ENCODE measurements at regions not wholly inside any gene's neighbourhood (a gene's known extent, or its start where the extent isn't known, plus 50 kb on each side); places are given as distances from the start of the nearest gene placed in this dataset.

GRCh38 chr3:25229586-25229985, 198.5 kb upstream of the RARB start:
- Histone ChIP-seq H2AFZ (replicated peaks; ENCODE audit: low read length, poor library complexity) (no peak overlapping the region), H2BK20ac (ENCODE audit: low read depth, low read length) (no peak overlapping the region), H2BK120ac (ENCODE audit: low read depth, low read length) (no peak overlapping the region), H3K9me1 (ENCODE audit: insufficient read depth, low read length) (no peaks in the 10 kb centered on the region), H3K4ac (ENCODE audit: low read depth, low read length) (no peak overlapping the region), H3K36me3 (ENCODE audit: control insufficient read depth, insufficient read depth, low read length) (no peaks in the 10 kb centered on the region), H3K23ac (ENCODE audit: low read depth, low read length) (no peak overlapping the region), H3K27me3 (ENCODE audit: control insufficient read depth, insufficient read depth, low read length) (no peaks in the 10 kb centered on the region), H2AK9ac (replicated peaks; ENCODE audit: low read depth, low read length, poor library complexity) (no peak overlapping the region), H2AK5ac (ENCODE audit: low read depth, low read length) (no peak overlapping the region), H2BK15ac (ENCODE audit: low read depth, low read length) (no peak overlapping the region), H3K18ac (ENCODE audit: low read depth, low read length) (no peak overlapping the region), H4K20me1 (ENCODE audit: insufficient read depth, low read length) (no peaks in the 10 kb centered on the region), H3K4me1 (ENCODE audit: control insufficient read depth, insufficient read depth, low read length) (no peaks in the 10 kb centered on the region), H3K9me3 (ENCODE audit: control insufficient read depth, insufficient read depth, low read length) (peaks cover 2% of the 10 kb centered on the region; the same call in 1 of the 2 replicates), H4K5ac (ENCODE audit: low read depth, low read length) (no peak overlapping the region), H3K79me1 (ENCODE audit: low read depth in 1 of 2, low read length in 2 of 2) (no peaks in the 10 kb centered on the region), H2BK5ac (ENCODE audit: low read depth, low read length, poor library complexity, severe bottlenecking) (no peak overlapping the region), H3K14ac (replicated peaks; ENCODE audit: low read depth, low read length) (no peak overlapping the region), H3K9ac (ENCODE audit: low read depth, low read length) (no peak overlapping the region), H3K56ac (ENCODE audit: extremely low read depth, insufficient read depth, low read length) (no peak overlapping the region), H4K91ac (ENCODE audit: insufficient read depth, low read depth, low read length) (no peak overlapping the region), H3K4me3 (ENCODE audit: insufficient read depth, low read depth, low read length) (no peak overlapping the region), H3K27ac (ENCODE audit: insufficient read depth, low read length) (no peak overlapping the region), H3K4me2 (ENCODE audit: low read depth, low read length) (no peak overlapping the region), H4K8ac (ENCODE audit: low read depth in 2 of 2, low read length in 2 of 2) (no peak overlapping the region)
- intact Hi-C loops (cut with micrococcal nuclease) (no loop called here), in situ Hi-C loops (cut with MboI; ENCODE audit: low sequenced_read_pairs) (no loop called here), dilution Hi-C loops (cut with HindIII; ENCODE audit: low sequenced_read_pairs, unreplicated experiment) (no loop called here)
- DNase-seq = no peak
- TF ChIP-seq POLR2A (IDR thresholded peaks at IDR 0.05; ENCODE audit: low read depth, low read length) (no peak), MAFK (IDR thresholded peaks at IDR 0.05; ENCODE audit: low read depth, low read length) (no peak), CHD1 (IDR thresholded peaks at IDR 0.05; ENCODE audit: low read depth, low read length) (no peak), SMC3 (IDR thresholded peaks at IDR 0.05; ENCODE audit: low read depth, low read length) (no peak), CTCF (conservative IDR thresholded peaks at IDR 0.05; ENCODE audit: low read depth, low read length) (no peak), USF2 (IDR thresholded peaks at IDR 0.05; ENCODE audit: low read depth, low read length) (no peak), MXI1 (IDR thresholded peaks at IDR 0.05; ENCODE audit: borderline replicate concordance, low read depth, low read length) (no peak), RFX5 (IDR thresholded peaks at IDR 0.05; ENCODE audit: low read depth, low read length) (no peak), BHLHE40 (IDR thresholded peaks at IDR 0.05; ENCODE audit: low read depth, low read length) (no peak)
- CTCF ChIA-PET = no interaction called here
- POLR2A ChIA-PET (ENCODE audit: unreplicated experiment) = no interaction called here
- ATAC-seq (ENCODE audit: low read depth) = no peak
- WGBS, 2 experiments (ENCODE audit: extremely low coverage in 2 of 2, insufficient read length in 1 of 2) = no CpG with 5 or more reads among the region's 2 CpGs
- no TSS peak for BruUV-seq (replicated peaks)
